ENCODE measurements at regions not wholly inside any gene's neighbourhood (a gene's known extent, or its start where the extent isn't known, plus 50 kb on each side); places are given as distances from the start of the nearest gene placed in this dataset.

GRCh38 chr10:110434489-110435096 is 63.1 kb upstream of the DUSP5 start:
- Histone ChIP-seq H3K36me3 (ENCODE audit: control insufficient read depth in 2 of 2, extremely low read depth in 1 of 2, insufficient read depth in 1 of 2, low read length in 1 of 2) (no peaks in the 10 kb centered on the region), H3K4me3 (ENCODE audit: control insufficient read depth in 1 of 2, extremely low read depth in 1 of 2, low read length in 1 of 2) (no peak overlapping the region), H3K27me3 (replicated peaks in 1 of 2; ENCODE audit: control insufficient read depth in 2 of 2, extremely low read depth in 1 of 2, insufficient read depth in 2 of 2, low read length in 1 of 2) (no peaks in the 10 kb centered on the region), H3K27ac (ENCODE audit: low read length) (no peak overlapping the region), H3K4me1 (ENCODE audit: control insufficient read depth in 1 of 2, extremely low read depth in 1 of 2, insufficient read depth in 2 of 2, low read length in 2 of 2) (peaks cover 0 to 5% of the 10 kb centered on the region in 2 experiments), H3K9me3 (no peaks in the 10 kb centered on the region)
- Mint-ChIP-seq H3K27ac (no peak overlapping the region), H3K27me3 (no peaks in the 10 kb centered on the region), H3K36me3 (no peaks in the 10 kb centered on the region), H3K4me3 (no peak overlapping the region), H3K4me1 (peaks cover 0 to 7% (median 0%) of the 10 kb centered on the region in 3 donors), H3K9me3 (no peaks in the 10 kb centered on the region)
- ChIA-PET POLR2A (no interaction called here), CTCF (no interaction called here)
- ATAC-seq (replicated peaks in 1 of 4): no peak
- 100% methylated on average over 3 of the region's 5 CpGs for WGBS (ENCODE audit: insufficient coverage)
- DNase-seq: no peak

GRCh38 chr10:110436554-110437350 is 61.0 kb upstream of the DUSP5 start:
- no peak for DNase-seq
- Histone ChIP-seq H3K27ac (ENCODE audit: low read length) (no peak overlapping the region), H3K9me3 (no peaks in the 10 kb centered on the region), H3K4me3 (ENCODE audit: control insufficient read depth in 1 of 2, extremely low read depth in 1 of 2, low read length in 1 of 2) (no peak overlapping the region), H3K36me3 (ENCODE audit: control insufficient read depth in 2 of 2, extremely low read depth in 1 of 2, insufficient read depth in 1 of 2, low read length in 1 of 2) (no peaks in the 10 kb centered on the region), H3K4me1 (ENCODE audit: control insufficient read depth in 1 of 2, extremely low read depth in 1 of 2, insufficient read depth in 2 of 2, low read length in 2 of 2) (peaks cover 0 to 11% of the 10 kb centered on the region in 2 experiments), H3K27me3 (replicated peaks in 1 of 2; ENCODE audit: control insufficient read depth in 2 of 2, extremely low read depth in 1 of 2, insufficient read depth in 2 of 2, low read length in 1 of 2) (no peaks in the 10 kb centered on the region)
- Mint-ChIP-seq H3K9me3 (no peaks in the 10 kb centered on the region), H3K36me3 (no peaks in the 10 kb centered on the region), H3K4me3 (no peak overlapping the region), H3K4me1 (peaks cover 4 to 9% (median 4%) of the 10 kb centered on the region in 3 donors), H3K27ac (no peak overlapping the region), H3K27me3 (no peaks in the 10 kb centered on the region)
- CTCF ChIA-PET: no interaction called here
- ATAC-seq (replicated peaks in 1 of 4): no peak
- POLR2A ChIA-PET: no interaction called here
- 93% methylated on average over 5 of the region's 9 CpGs for WGBS (ENCODE audit: insufficient coverage)

- no peak overlapping the region for H3K27ac Mint-ChIP-seq
- Histone ChIP-seq H3K9me3 (no peaks in the 10 kb centered on the region), H3K27ac (ENCODE audit: low read length) (no peak overlapping the region), H3K27me3 (replicated peaks in 1 of 2; ENCODE audit: control insufficient read depth in 2 of 2, extremely low read depth in 1 of 2, insufficient read depth in 2 of 2, low read length in 1 of 2) (no peaks in the 10 kb centered on the region), H3K36me3 (ENCODE audit: control insufficient read depth in 2 of 2, extremely low read depth in 1 of 2, insufficient read depth in 1 of 2, low read length in 1 of 2) (no peaks in the 10 kb centered on the region), H3K4me3 (ENCODE audit: control insufficient read depth in 1 of 2, extremely low read depth in 1 of 2, low read length in 1 of 2) (no peak overlapping the region), H3K4me1 (ENCODE audit: control insufficient read depth in 1 of 2, extremely low read depth in 1 of 2, insufficient read depth in 2 of 2, low read length in 2 of 2) (peaks cover 0 to 11% of the 10 kb centered on the region in 2 experiments)
- CTCF ChIA-PET: no interaction called here
- H3K36me3 Mint-ChIP-seq: no peaks in the 10 kb centered on the region
- peaks cover 8 to 11% (median 9%) of the 10 kb centered on the region in 3 donors for H3K4me1 Mint-ChIP-seq
- H3K4me3 Mint-ChIP-seq: no peak overlapping the region
- no peak for DNase-seq
- 93% methylated on average over 2 of the region's 3 CpGs for WGBS (ENCODE audit: insufficient coverage)
- no peaks in the 10 kb centered on the region for H3K27me3 Mint-ChIP-seq
- no peak for ATAC-seq (replicated peaks in 1 of 4)
- POLR2A ChIA-PET: no interaction called here
- no peaks in the 10 kb centered on the region for H3K9me3 Mint-ChIP-seq
These were observed 60.4 kb upstream of the DUSP5 start for GRCh38 chr10:110437351-110437605.

- Mint-ChIP-seq H3K36me3 (no peaks in the 10 kb centered on the region), H3K4me1 (peaks cover 8 to 13% (median 9%) of the 10 kb centered on the region in 3 donors), H3K27ac (no peak overlapping the region), H3K27me3 (no peaks in the 10 kb centered on the region), H3K4me3 (no peak overlapping the region), H3K9me3 (no peaks in the 10 kb centered on the region)
- no peak for ATAC-seq (replicated peaks in 1 of 4)
- no peaks in the 10 kb centered on the region for H3K36me3 ChIP-seq (ENCODE audit: control insufficient read depth in 2 of 2, extremely low read depth in 1 of 2, insufficient read depth in 1 of 2, low read length in 1 of 2)
- POLR2A ChIA-PET: no interaction called here
- no peak for DNase-seq
- H3K27ac ChIP-seq (ENCODE audit: low read length): no peak overlapping the region
- H3K4me1 ChIP-seq (ENCODE audit: control insufficient read depth in 1 of 2, extremely low read depth in 1 of 2, insufficient read depth in 2 of 2, low read length in 2 of 2): peaks cover 0 to 11% of the 10 kb centered on the region in 2 experiments
- 94% methylated on average over 10 of the region's 11 CpGs for WGBS (ENCODE audit: insufficient coverage)
- CTCF ChIA-PET: no interaction called here
- no peak overlapping the region for H3K4me3 ChIP-seq (ENCODE audit: control insufficient read depth in 1 of 2, extremely low read depth in 1 of 2, low read length in 1 of 2)
- H3K27me3 ChIP-seq (replicated peaks in 1 of 2; ENCODE audit: control insufficient read depth in 2 of 2, extremely low read depth in 1 of 2, insufficient read depth in 2 of 2, low read length in 1 of 2): no peaks in the 10 kb centered on the region
- H3K9me3 ChIP-seq: no peaks in the 10 kb centered on the region
These were observed 59.9 kb upstream of the DUSP5 start for GRCh38 chr10:110437761-110438341.

- H3K4me1 Mint-ChIP-seq: peaks cover 8 to 13% (median 9%) of the 10 kb centered on the region in 3 donors
- Histone ChIP-seq H3K36me3 (ENCODE audit: control insufficient read depth in 2 of 2, extremely low read depth in 1 of 2, insufficient read depth in 1 of 2, low read length in 1 of 2) (no peaks in the 10 kb centered on the region), H3K27ac (ENCODE audit: low read length) (no peak overlapping the region), H3K9me3 (no peaks in the 10 kb centered on the region), H3K4me1 (ENCODE audit: control insufficient read depth in 1 of 2, extremely low read depth in 1 of 2, insufficient read depth in 2 of 2, low read length in 2 of 2) (peaks cover 0 to 11% of the 10 kb centered on the region in 2 experiments), H3K27me3 (replicated peaks in 1 of 2; ENCODE audit: control insufficient read depth in 2 of 2, extremely low read depth in 1 of 2, insufficient read depth in 2 of 2, low read length in 1 of 2) (peaks cover 0 to 6% of the 10 kb centered on the region in 2 experiments), H3K4me3 (ENCODE audit: control insufficient read depth in 1 of 2, extremely low read depth in 1 of 2, low read length in 1 of 2) (no peak overlapping the region)
- ATAC-seq (replicated peaks in 1 of 4) (no peak), DNase-seq (no peak)
- H3K36me3 Mint-ChIP-seq: no peaks in the 10 kb centered on the region
- 93% methylated on average over 2 of the region's 4 CpGs for WGBS (ENCODE audit: insufficient coverage)
- H3K27ac Mint-ChIP-seq: no peak overlapping the region
- no peak overlapping the region for H3K4me3 Mint-ChIP-seq
- H3K27me3 Mint-ChIP-seq: peaks cover 0 to 8% of the 10 kb centered on the region in 2 donors
- ChIA-PET POLR2A (no interaction called here), CTCF (no interaction called here)
- H3K9me3 Mint-ChIP-seq: no peaks in the 10 kb centered on the region
These were observed 55.0 kb upstream of the DUSP5 start for GRCh38 chr10:110442746-110443145.

- Mint-ChIP-seq H3K27ac (no peak overlapping the region), H3K9me3 (no peaks in the 10 kb centered on the region), H3K27me3 (peaks cover 0 to 8% of the 10 kb centered on the region in 2 donors), H3K4me1 (peaks cover 8 to 13% (median 9%) of the 10 kb centered on the region in 3 donors), H3K36me3 (no peaks in the 10 kb centered on the region), H3K4me3 (no peak overlapping the region)
- no peaks in the 10 kb centered on the region for H3K9me3 ChIP-seq
- CTCF ChIA-PET: no interaction called here
- peaks cover 0 to 11% of the 10 kb centered on the region in 2 experiments for H3K4me1 ChIP-seq (ENCODE audit: control insufficient read depth in 1 of 2, extremely low read depth in 1 of 2, insufficient read depth in 2 of 2, low read length in 2 of 2)
- H3K27ac ChIP-seq (ENCODE audit: low read length): no peak overlapping the region
- no peaks in the 10 kb centered on the region for H3K36me3 ChIP-seq (ENCODE audit: control insufficient read depth in 2 of 2, extremely low read depth in 1 of 2, insufficient read depth in 1 of 2, low read length in 1 of 2)
- H3K27me3 ChIP-seq (replicated peaks in 1 of 2; ENCODE audit: control insufficient read depth in 2 of 2, extremely low read depth in 1 of 2, insufficient read depth in 2 of 2, low read length in 1 of 2): peaks cover 0 to 6% of the 10 kb centered on the region in 2 experiments
- no peak for DNase-seq
- POLR2A ChIA-PET: no interaction called here
- 87% methylated on average over 7 of the region's 12 CpGs for WGBS (ENCODE audit: insufficient coverage)
- no peak overlapping the region for H3K4me3 ChIP-seq (ENCODE audit: control insufficient read depth in 1 of 2, extremely low read depth in 1 of 2, low read length in 1 of 2)
- no peak for ATAC-seq (replicated peaks in 1 of 4)
These were observed 54.3 kb upstream of the DUSP5 start for GRCh38 chr10:110443239-110444003.
